ENCODE measurements at regions not wholly inside any gene's neighbourhood (a gene's known extent, or its start where the extent isn't known, plus 50 kb on each side); places are given as distances from the start of the nearest gene placed in this dataset.

DNA sequence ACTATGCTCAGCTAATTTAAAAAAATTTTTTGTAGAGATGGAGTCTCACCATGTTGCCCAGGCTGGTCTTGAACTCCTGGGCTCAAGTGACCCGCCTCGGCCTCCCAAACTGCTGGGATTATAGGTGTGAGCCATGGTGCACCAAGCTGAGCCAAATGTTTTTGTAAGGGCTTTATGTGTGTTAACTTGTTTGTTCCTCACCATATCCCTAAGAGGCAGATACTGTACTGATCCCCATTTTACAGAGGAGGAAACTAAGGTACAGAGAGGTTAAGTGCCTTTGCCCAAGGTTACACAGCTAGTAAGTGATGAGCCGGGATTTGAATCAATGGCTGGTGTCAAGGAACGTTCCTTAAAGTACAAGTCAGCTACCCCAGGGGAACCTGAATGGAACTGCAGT is 85.3 kb upstream of the KLF7 start:
- no peak for TF ChIP-seq GATA3 (IDR thresholded peaks at IDR 0.05; ENCODE audit: low read depth, low read length)
- no peak for TF ChIP-seq GATA2 (IDR thresholded peaks at IDR 0.05; ENCODE audit: low read depth, low read length)
